Activated CD8-positive, alpha-beta memory T cell treated with anti-CD3 and anti-CD28 coated beads for 24 hours (primary cell): ENCODE measurements at regions not wholly inside any gene's neighbourhood (a gene's known extent, or its start where the extent isn't known, plus 50 kb on each side); places are given as distances from the start of the nearest gene placed in this dataset.
"Not testable (repeated sequence)": the region's sequence is repeated elsewhere in the genome, so short reads cannot be mapped to it uniquely, and the experiment has no call there.

ENCODE experiments used
- DNase-seq: peaks from one replicate; pipeline ENCODE4 v3.0.0-alpha.2; 2020

DNA sequence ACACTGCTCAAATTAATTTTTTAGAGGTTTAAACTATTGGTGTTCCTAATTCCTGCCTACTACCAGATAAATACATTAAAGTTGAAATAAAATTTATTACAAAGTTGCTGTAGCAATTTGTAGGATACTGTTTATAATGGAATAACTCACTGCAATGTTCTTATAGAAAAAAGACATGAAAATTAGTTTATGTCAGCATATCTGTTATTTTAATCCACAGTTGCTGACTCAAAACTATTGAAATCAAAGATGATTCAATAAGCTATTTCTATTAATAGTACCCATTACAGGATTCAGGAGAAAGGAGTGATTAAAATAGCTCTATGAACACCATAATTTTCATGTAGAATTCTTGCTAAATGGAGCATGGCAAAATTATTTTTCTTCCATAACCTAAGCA, 764.4 kb upstream of the NUDT12 start:
- no peak for DNase-seq

DNA sequence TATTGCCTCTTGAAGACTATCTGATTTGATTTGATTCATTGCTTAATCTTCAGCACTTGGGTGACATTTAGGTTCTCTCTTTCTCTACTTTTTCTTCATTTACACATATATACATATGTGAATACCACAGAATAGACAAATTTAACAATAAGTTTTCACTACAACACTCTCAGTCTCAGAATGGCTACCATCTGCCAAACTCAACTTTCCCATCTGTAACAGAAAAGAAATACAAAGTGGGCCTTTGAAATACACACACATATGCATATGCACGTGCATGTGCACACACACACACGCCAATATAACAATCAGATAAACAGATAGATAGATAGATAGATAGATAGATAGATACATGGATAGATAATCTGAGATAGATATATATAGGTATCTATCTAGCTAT, 762.8 kb upstream of the NUDT12 start:
- no peak for DNase-seq

DNA sequence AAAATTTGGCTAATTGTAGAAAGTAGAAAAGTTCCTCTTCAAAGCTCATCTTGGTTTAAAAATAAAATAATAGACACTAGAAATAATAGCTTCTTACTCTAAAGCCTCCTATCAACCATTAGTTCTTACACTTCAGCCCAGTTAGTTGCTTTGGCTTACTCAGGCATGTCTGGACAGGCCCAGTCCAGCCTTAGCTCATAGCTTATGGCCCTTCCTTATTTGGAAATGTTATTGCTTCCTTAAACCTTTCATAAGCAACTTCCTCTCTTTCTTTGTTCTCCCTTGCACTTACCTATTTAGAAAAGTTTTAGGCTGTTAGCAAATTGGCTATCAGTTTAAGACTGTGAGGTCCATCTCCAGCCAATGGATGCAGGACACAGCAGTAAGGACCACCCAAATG, 754.1 kb upstream of the NUDT12 start:
- not testable (repeated sequence) for DNase-seq

DNA sequence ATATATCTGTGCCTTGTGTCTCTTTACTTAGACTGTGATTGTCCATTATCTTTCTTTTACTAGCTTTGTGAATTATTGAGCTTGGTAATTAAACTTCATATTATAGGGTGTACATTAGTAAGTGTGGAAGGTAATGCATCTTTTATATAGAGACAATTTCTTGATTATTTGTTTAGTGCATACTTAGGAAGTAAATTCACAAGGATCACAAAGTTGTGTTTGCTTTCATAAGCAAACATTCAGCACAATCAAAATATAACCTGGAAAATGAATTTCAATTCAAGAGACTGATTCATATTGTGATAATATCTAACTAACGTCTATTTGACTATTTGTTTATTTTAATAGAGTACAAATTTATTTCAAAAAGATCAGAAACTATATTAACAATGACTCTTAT, 749.9 kb upstream of the NUDT12 start:
- no peak for DNase-seq

DNA sequence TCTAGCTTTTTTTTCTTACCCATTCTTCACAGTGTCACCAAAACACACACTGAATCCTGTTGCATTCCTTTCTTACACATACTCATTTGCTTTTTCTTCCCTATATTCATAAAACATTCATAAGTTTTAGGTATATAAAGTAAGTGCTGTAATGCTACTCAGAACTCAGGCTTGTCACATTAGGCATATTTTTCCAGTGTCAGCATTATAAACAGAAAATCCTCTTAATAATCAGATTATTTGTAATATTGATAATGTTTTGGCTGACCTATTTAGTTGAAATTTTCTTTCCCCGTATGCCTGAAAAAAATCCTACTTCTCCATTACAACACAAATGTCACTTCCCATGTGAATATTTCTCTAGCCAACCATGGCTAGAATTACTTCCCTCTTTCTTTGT, 743.0 kb upstream of the NUDT12 start:
- DNase-seq = no peak

DNA sequence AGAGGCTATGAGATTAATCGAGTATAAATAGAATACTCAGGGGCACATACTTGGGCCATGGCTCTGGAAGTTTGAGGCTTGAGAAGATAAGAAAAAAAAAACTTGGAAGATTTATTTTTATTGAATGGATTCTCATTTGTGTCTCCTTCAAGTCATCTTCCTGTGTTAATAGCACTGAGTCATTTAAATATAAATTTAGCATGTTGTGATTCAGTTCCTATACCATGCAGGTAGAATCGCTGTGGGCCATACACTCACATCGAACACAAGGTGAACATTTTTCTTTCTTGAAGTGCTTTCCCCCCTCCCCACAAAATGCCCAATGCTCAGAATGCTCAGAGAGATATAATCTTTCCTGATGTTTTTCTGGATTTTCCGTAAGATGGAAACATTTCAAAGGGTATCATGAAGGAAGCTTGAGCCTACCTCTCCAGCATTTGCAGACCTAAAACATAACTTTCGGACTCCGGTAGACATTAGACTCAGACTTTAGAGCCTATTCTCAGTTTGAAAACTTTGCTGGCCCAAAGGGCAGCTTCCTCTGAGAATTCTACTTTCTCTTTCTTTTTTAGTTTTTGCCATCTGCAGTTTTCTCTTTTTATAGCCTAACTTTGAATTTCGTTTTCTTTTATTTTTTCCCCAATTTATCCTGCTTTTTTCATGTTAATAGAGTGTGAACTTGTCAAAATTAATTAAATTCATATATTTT, 737.6 kb upstream of the NUDT12 start:
- DNase-seq = no peak

DNA sequence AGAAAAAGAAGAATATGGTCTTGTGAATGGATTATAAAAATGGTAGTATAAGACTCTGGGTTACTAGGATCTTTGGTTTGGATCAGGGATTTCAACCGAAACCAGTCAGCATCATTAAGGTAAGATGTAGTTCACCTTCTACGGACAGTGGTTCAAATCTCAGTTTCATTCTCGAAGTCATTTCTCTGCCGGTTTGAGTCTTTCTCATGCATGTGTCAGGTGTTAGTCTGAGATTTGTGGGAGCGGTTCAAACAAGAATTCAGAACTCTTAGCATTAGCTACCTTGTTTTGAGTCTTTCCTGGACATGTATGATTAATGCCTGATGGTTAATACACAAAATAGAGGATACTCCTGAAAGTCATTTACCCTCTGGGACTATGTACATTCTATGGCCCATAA, 735.9 kb upstream of the NUDT12 start:
- DNase-seq = no peak

DNA sequence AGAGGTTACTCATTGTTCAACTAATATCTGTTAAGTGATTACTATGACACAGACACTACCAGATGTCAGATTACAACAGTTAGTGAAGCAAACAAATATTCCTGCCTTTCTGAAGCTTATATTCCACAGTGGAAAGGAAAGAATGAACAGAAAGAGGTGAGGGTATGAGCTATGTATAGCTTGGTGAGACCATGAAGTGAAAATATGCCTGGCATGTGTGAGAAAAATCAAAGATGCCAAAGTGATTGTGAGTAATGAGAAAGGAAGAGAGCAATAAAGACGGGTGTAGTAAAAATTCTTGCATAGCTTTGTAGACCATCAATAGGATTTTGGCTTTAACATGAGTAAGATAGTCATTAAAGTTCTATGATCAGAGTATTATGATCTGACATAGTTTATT, 734.5 kb upstream of the NUDT12 start:
- no peak for DNase-seq

DNA sequence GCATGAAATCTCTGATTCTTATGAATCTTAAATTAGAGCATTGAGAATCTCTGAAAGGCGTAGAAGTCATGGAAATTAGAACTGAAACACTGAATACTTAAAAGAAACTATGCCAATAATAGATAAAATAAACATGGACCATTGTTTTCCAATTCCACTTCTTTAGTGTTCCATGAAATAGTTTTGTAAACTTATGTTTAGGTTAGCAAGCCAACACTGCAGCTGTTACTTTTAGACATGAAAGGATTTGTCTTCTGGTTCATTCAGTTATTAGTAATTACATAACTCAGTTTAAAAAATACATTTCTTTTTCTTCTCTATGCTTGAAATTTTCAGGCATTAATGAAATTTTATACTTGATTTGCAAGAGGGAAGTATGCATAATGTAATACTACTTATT, 733.4 kb upstream of the NUDT12 start:
- DNase-seq = no peak

DNA sequence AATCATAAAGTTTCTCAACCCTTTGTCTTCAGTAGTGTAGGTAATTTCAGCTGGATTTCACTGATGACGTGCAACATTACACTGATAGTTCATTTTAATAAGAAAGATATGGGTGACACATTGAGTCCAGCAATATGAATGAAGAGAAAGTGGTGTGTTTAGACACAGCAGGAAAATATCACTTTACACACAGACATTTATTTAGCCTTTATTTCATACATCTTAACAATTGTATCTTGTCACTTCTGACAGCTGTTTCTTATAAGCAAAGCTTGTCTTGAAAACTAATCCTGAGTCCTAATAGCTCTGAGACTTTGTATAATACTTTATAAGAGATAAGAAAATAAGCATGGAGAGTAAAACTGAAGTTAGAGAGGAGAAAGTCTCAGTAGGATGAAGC, 720.5 kb upstream of the NUDT12 start:
- DNase-seq = no peak

DNA sequence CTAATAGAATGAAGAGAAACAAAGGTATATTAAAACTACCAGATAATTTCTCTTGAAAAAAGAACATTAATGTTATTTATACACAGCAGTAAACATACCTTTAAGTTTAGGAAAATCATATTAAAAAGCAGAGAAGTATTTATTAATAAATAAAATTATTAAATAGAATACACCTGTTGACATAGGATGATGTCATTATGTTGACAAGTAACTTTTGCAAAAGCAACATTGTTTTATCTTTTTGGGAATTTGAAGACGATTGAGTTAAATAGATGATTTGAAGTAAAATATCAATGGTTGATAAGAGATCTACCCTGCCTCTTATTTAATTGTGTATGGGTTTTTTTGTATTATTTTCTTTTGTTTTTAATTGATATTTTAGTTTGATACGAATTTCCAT, 711.1 kb upstream of the NUDT12 start:
- no peak for DNase-seq

DNA sequence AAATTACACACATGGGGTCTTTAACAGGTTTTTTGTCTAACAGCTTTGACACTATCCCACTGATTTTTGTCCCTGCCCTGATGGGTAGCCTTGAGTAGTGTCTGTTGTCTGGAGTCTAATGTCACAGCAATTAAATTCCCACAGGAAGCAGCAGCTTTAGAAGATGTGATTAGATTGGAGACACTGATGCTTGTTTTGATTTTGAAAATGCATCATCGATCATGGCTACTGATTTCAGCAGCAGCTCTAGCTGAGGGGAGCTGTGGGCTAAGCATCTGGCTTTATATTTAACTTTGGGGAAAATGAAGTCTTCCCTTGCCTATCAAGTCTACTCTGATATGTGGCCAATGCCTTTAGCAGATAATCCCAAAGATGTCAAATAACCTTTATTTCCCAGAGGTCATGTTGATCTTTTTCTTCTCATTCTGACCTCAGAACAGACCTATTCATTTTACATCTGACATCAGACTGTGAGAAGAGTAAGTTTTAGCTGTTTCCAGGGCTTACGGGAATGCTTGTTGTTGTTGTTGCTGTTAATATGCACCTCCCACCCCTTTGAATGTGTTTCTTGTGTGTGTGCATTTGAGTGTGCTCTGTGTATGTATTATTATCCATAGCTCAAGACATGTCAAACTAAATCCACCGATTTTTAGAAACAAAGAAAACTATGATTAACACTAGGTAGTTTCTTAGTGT, 704.9 kb upstream of the NUDT12 start:
- no peak for DNase-seq

DNA sequence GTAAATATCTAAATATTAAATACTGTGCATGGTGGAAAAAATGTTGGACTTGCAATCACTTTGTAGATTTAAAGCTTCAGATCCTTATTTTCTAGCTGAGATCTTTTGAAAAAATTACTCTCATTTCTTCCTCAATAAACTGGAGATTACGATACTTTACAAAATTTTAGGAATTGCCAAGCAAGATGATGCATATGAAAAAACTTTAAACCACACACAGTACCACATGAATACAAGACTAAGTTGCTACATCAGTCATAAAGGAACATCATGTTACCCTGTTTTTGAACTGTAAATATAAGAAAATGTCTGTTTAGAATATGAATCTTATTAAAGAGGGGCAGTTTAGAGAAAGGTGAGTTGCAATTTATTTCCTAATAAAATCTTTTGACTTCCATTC, 703.6 kb upstream of the NUDT12 start:
- no peak for DNase-seq

DNA sequence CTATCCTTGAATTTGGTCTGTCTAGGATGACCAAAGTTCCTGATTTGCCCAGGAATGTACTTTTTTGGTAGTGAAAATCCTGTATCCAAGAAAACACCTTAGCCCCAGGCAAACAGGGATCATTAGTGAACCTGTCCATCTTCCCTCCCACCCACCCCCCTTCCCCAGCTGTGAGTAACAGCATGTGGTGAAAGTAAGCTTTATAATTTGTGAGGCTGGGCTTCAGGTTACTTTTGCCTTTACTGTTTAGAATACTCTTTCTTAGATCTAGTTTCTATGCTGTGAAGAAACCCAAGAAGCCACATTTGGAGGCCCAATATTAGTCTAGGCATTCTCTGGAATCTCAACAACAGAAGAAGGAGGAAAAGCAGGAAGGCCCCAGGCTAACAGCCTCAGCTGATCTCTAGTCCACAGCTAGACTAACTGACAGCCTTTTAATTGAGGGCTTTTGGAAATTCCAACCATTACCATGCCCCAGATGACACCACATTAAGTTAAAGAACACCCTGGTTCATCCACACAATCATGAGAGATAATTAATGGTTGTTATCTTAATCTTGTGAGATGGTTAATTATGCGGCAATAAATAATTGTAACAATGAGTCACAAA, 703.0 kb upstream of the NUDT12 start:
- DNase-seq = no peak

DNA sequence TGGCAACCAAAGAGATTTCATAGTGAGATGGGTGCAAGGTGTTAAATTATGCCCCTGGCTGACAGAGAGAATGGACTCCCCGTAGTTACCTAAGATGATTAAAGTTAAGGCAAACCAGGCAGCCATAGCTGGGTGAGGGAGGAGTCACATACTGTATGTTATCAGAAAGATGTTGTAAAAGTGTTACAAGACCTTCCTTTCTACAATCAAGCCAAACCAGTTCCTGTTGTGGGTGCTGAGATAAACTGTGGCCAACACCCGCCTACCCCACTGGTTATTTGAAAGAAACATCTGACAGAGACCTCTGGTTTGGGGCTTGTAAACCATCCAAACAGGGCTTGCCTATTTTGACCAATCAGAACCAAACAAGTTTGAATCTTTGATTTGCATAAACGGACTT, 684.7 kb upstream of the NUDT12 start:
- DNase-seq = no peak

DNA sequence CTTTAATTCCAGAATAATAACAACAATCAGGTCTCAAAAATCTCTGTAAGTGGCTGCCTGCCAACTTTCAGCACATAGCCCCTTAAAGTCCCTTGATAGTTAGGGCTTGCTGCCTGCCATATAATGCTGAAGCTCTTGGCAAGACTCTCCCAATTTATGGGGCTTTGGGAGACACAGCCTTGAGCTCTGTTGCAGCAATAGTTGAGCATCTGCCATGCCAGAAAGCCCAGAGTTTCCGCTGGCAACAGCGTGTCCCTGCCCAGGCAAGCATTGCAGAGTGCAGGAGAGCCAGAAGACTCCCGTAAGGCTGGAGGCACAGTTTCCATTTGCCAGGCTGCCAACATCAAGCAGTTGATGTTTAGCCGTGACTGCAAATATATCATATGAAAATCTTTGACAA, 678.5 kb upstream of the NUDT12 start:
- no peak for DNase-seq

DNA sequence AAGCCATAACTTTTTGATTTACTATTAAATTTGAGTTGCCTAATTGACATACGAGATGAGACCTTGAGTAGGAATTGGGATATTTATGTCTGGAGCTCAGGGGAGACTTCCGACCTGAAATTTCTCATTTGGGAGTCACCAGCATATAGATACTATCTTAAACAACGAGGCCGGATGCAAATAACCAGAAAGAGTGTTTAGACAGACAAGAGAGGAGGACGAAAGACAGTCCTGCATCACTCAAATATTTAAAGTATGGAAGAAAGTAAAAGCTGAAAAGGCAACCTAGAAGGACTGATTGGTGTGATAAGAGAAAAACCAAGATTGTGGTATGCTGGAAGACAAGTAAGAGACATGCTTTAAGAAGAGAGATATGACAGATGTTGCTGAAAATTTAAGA, 675.0 kb upstream of the NUDT12 start:
- no peak for DNase-seq

DNA sequence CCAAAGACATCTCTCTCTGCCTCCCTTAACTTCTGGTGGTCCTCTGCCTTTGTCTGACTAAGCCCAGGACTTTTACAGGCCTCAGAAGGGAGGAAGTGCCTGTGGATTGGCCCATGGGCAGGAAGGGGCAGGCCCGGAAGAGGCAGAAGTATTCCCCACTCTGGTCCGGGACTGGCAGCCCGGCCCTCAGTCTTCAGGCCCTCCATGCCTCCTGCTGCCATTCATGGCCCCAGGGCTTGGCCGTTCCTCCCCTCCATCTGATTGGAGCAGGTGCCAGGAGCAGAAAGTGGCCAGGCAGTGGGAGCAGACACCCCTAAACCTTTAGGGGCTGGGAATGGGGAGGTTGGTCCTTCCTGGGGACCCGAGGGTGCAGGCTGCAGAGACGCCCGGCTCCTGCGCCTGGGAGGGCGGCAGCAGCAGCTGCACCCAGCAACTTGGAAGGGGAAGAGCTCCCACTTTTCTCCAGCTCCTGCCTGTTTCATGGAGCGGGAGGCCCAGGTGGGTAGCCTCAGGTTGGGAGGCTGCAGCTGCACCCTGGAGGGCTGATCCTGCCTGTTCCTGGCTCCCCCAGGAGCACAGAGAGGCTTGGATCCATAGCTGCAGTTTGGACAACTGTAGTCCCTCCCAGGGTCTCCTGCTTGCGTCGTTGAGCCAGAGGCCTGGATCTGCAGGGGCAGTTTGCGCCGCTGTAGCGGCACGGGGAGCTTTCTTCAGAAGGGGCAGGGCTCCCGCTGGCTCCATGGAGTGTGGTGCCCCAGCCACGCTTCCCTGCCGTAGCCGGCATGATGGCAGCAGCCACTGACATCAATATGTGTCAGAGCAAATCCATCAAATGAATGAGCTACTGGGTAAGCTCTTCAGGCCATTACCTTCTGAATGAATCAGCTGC, 661.5 kb upstream of the NUDT12 start:
- DNase-seq = no peak

DNA sequence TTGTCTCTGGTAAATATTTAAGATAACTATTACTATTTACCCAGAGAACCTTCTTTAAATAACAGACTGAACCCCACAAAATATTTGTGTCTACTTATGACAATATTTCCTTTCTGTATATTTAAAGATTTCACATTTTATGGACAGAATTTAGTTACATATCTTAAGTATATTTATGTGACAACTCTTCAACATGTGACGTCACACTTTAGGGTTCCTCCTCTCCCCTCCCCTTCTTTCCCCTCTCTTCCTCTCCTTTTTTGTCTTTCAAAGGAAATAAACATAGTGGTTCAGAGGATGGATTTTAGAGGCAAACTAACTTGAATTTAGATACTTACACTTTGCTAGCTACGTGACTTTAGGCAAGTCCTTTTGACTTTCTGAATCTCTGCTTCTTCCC, 655.6 kb upstream of the NUDT12 start:
- no peak for DNase-seq

DNA sequence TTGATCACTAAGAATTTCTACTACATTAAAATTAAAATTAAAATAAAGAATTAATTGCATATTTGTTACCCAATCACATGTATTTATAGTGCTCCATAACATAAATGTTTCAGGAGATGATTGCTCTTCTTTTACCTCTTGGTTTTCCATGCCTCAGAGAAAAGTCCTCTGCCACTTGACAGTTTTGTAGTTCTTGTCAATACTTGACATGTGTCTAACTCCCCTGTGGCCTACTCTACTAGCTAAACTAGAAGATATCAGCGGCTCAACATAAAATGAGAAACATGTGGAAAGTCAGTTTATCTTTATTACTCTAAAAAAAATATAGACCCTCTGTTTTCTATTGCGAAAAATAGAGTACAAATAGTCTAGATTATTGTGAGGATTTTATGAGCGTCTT, 650.6 kb upstream of the NUDT12 start:
- no peak for DNase-seq

DNA sequence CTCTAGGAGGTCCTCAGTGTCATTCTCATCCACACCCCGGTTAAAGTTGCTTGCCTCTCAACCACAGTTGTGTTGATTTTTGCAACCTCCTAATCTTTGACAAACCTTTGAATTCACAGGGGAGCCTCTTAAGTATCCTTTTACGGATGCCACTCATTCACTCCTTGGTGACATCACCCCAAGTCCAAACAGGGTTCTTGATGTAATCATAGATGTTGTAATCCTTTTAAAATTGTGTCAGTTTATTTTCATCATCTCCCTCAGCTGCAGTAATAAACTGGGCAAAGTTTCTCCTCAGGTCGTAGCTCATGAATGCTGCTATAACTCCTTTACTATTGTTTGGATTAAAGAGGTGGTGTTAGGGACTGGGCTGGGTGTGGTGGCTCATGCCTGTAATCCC, 637.2 kb upstream of the NUDT12 start:
- no peak for DNase-seq

DNA sequence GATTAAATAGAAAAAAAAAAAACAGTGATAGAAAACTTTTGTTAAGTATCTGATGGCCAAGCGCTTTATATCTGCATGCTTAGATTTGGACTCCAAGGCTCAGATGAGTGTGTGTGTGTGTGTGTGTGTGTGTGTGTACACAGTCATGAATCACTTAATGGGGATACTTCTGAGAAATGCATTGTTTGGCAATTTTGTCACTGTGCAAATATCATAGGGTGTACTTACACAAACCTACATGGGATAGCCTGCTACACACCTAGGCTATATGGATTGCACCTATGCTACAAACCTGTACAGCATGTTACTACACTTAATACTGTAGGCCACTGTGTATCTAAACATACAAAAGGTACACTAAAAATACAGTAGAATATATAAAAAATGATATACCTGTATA, 635.6 kb upstream of the NUDT12 start:
- DNase-seq = no peak

DNA sequence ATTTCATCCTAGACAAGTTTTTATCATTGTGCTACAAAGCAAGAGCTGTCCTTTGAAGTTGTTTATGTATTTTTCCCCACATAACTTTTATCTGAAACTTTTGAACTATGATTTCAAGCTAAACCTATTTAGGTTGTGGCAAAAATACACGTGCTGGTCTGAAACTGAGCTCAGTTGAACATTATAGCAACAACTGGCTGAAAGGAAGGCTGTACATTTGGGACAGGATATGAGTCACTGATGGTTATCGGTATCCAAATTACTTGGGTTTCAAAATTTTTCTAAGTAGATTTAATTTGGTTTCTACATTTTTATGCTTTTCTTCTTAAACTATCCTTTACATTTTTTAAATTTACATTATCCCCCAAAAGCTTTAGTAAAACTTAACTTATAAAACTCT, 627.3 kb upstream of the NUDT12 start:
- no peak for DNase-seq

DNA sequence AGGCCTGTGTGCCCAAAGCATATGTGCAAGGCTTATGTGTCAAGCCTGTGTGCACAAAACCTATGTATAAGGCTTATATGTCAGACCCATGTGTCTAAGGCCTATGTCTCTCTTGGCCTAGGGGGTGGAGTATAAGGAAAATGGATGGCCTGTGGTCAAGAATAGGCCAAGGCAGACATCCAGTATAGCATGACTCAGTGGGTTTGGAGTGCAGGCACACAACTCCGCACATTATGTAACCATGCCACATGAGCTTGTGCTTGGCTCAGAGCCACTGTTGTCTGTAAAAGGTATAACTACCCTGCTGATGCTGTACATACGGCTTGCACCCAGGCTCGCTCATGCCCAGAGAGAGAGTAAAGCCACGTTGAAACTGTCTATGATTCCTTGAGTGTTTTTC, 626.4 kb upstream of the NUDT12 start:
- DNase-seq = no peak
